GM10248 (cell line): ENCODE measurements at regions not wholly inside any gene's neighbourhood (a gene's known extent, or its start where the extent isn't known, plus 50 kb on each side); places are given as distances from the start of the nearest gene placed in this dataset.

Experiments used
- CTCF ChIA-PET: fragments of 300-600 bp; sonication (Branson Sonifier 250); formaldehyde crosslinking; extraction: SDS; loops from one replicate; lab custom pipeline; 2021; ENCODE audit warnings: antibody characterized with exemption; lab: Yijun Ruan, JAX
- POLR2A ChIA-PET: fragments of 350-650 bp; sonication (Branson Sonifier 250); formaldehyde crosslinking; extraction: SDS; loops from one replicate; lab custom pipeline; 2020; ENCODE audit warnings: antibody characterized with exemption; lab: Yijun Ruan, JAX
- DNase-seq: peaks from one replicate; pipeline ENCODE4 v3.0.0; 2012; ENCODE audit errors: extremely low spot score
- TF ChIP-seq, protein P1 (sequence below): IDR thresholded peaks from 2 replicates; pipeline ENCODE4 v1.5.1; 2012; ENCODE audit warnings: mild to moderate bottlenecking, low read depth; ENCODE audit errors: extremely low read depth, missing control alignments, control extremely low read depth

DNA sequence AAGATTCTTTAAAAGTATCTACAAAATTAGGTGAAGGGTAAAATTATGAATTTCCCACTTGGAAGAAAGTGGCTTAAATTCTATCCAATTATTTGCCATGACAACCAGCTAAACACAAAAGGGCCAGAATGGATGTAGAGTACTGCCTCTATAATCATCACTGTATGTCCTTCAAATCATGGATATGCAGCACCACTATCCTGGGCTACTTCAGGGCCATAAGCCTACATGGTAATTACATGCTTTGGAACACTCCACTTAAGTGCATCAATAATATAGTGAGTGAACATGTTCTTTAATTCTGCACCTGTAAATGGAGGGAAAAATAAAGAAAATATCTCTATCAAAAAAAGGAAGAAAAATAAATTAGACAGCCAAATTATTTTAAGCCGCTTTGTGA, 575.2 kb downstream of the ISL1 start:
- CTCF ChIA-PET, result no interaction called here
- no peak for DNase-seq
- TF ChIP-seq, protein P1, sequence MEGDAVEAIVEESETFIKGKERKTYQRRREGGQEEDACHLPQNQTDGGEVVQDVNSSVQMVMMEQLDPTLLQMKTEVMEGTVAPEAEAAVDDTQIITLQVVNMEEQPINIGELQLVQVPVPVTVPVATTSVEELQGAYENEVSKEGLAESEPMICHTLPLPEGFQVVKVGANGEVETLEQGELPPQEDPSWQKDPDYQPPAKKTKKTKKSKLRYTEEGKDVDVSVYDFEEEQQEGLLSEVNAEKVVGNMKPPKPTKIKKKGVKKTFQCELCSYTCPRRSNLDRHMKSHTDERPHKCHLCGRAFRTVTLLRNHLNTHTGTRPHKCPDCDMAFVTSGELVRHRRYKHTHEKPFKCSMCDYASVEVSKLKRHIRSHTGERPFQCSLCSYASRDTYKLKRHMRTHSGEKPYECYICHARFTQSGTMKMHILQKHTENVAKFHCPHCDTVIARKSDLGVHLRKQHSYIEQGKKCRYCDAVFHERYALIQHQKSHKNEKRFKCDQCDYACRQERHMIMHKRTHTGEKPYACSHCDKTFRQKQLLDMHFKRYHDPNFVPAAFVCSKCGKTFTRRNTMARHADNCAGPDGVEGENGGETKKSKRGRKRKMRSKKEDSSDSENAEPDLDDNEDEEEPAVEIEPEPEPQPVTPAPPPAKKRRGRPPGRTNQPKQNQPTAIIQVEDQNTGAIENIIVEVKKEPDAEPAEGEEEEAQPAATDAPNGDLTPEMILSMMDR, result no peak
- POLR2A ChIA-PET, result no interaction called here

DNA sequence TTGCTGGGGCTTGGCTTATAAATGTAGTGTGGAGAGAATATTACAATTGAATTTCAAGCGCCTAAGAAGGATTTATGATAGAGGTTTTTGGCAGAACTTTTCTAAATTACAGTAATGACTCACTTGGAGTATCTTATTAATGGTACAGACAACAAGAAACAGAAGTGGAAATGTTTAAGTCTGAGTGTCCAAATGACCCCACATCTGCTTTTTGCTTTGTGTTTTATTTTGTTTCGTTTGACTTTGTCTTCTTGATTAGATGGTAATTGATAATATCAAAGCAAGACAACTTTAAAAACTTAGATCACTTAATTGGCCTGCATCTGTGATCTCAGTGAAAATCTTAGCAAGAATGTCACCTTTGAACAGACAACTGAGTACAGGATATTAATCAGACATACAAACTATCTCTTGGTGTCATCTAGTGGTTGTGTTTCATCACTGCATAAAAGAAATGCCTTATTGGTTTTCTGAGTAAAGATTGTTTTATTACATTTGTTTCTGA, 577.4 kb downstream of the ISL1 start:
- ChIA-PET POLR2A (no interaction called here), CTCF (interaction anchor here (1.6 kb wide), 1 partner anchor 24 kb away, joined by 4 read pairs; no protein-coding TSS in a partner anchor)
- TF ChIP-seq, protein P1, result no peak
- no peak for DNase-seq

- DNase-seq, result no peak
- CTCF ChIA-PET, result interaction anchor here (1.6 kb wide), 1 partner anchor 23 kb away, joined by 4 read pairs; no protein-coding TSS in a partner anchor
- POLR2A ChIA-PET, result no interaction called here
- TF ChIP-seq, protein P1, result no peak
Measured at GRCh38 chr5:51961154-51961562, 577.9 kb downstream of the ISL1 start.

DNA sequence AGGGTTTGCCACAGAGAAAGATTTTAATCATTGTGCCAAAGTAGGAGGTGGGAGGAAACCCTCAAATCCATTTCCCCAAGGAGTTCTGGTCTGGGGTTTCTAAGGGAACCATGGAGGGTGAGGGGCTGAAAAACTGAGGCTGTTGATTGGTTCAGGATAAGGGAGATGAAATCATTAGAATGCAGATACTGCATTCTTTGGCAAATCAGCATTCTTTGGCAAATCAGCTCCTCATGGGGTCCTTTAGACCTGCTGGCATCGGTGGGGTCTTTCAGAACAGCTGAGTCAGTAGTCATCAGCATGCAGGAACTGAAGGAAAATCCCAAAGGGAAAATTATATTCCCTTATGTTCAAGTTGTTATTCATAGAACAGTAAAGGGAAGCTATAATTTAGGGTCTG, 585.5 kb downstream of the ISL1 start:
- ChIA-PET CTCF (no interaction called here), POLR2A (no interaction called here)
- TF ChIP-seq, protein P1, result no peak
- no peak for DNase-seq

DNA sequence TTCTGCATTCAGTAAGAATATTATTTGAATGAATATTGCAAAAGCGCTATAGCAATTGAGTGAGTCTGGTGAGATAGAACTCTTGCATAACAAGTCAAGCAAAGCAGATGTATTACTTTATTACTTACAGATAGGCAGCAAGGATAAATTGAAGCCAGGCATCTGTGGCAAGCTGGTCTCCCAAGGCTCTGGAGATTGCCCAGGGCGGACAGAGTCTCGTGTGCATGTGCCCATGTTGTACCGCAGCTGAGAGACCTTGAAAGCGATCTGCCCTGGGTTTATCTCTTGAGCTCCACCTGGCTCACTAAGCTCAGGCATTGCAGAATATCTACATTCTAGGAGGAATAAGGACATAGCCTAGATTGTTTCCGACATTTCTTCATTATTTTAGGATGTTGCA, 591.6 kb downstream of the ISL1 start:
- DNase-seq, result no peak
- POLR2A ChIA-PET, result no interaction called here
- CTCF ChIA-PET, result interaction anchor here (1.6 kb wide), 1 partner anchor 10 kb away, joined by 5 read pairs; no protein-coding TSS in a partner anchor
- TF ChIP-seq, protein P1, result no peak

DNA sequence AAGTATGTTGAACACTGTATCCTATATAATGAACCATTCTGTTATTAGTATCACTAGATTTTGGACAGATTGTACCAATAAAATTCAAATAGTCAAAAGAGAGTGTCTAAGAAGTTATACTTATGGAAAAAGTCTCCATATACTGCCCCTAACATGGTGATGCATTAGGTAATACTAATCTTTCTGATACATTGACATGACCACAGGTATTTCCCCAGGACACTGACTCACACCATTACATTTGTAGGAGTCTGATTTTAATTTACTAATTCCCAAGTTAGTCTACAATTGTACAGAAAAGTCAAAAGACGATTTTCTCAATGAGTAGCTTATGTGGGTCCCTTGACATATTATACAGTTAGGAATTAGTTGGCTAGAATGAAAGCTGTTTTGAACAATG, 593.8 kb downstream of the ISL1 start:
- TF ChIP-seq, protein P1, result no peak
- no peak for DNase-seq
- ChIA-PET POLR2A (no interaction called here), CTCF (interaction anchor here (0.9 kb wide), 1 partner anchor 9 kb away, joined by 3 read pairs; no protein-coding TSS in a partner anchor)
